IMR-90 (cell line): ENCODE measurements at regions not wholly inside any gene's neighbourhood (a gene's known extent, or its start where the extent isn't known, plus 50 kb on each side); places are given as distances from the start of the nearest gene placed in this dataset.

Experiments
- ATAC-seq: fragments of 200-7000 bp; cut with Tn5 transposase; 2 replicates; pipeline ENCODE4 v1.9.1; 2020; ENCODE audit warnings: low read depth, mild to moderate bottlenecking, moderate library complexity
- BruUV-seq: library from RNA; stranded (reverse); fragments of 400-500 nt; replicated peaks from 2 replicates; lab custom pipeline; 2021; lab: Mats Ljungman, UMichigan
- CTCF ChIA-PET: fragments of 300-600 bp; formaldehyde crosslinking; extraction: SDS; loops from one replicate; lab custom pipeline; 2021; ENCODE audit warnings: antibody characterized with exemption; lab: Yijun Ruan, JAX
- POLR2A ChIA-PET: fragments of 300-600 bp; sonication (Branson Sonifier 250); formaldehyde crosslinking; loops from one replicate; lab custom pipeline; 2022; ENCODE audit warnings: antibody characterized with exemption; ENCODE audit not compliant: unreplicated experiment; lab: Charles Lee
- DNase-seq: peaks from one replicate; pipeline ENCODE4 v3.0.0; 2013
- H2AFZ ChIP-seq: replicated peaks from 2 replicates; pipeline ENCODE3; 2013; ENCODE audit warnings: low read length, mild to moderate bottlenecking; ENCODE audit not compliant: poor library complexity
- H2AK5ac ChIP-seq: 2 replicates; pipeline ENCODE4 v1.6.1; 2013; ENCODE audit warnings: low read depth, low read length, inconsistent platforms
- H2AK9ac ChIP-seq: replicated peaks from 2 replicates; pipeline ENCODE3; 2013; ENCODE audit warnings: mild to moderate bottlenecking, low read depth, low read length, moderate library complexity; ENCODE audit not compliant: poor library complexity
- H2BK120ac ChIP-seq: 2 replicates; pipeline ENCODE4 v1.6.1; 2013; ENCODE audit warnings: low read depth, low read length, inconsistent platforms
- H2BK15ac ChIP-seq: 3 replicates; pipeline ENCODE4 v1.6.1; 2013; ENCODE audit warnings: low read depth, low read length, inconsistent platforms
- H2BK20ac ChIP-seq: 2 replicates; pipeline ENCODE4 v1.6.1; 2013; ENCODE audit warnings: low read depth, mild to moderate bottlenecking, inconsistent platforms, low read length, moderate library complexity
- H2BK5ac ChIP-seq: 2 replicates; pipeline ENCODE4 v1.6.1; 2013; ENCODE audit warnings: mild to moderate bottlenecking, low read depth, low read length, inconsistent platforms; ENCODE audit not compliant: poor library complexity, severe bottlenecking
- H3K14ac ChIP-seq: replicated peaks from 2 replicates; pipeline ENCODE4 v1.6.1; 2013; ENCODE audit warnings: low read depth, low read length, inconsistent platforms
- H3K18ac ChIP-seq: 2 replicates; pipeline ENCODE4 v1.6.1; 2013; ENCODE audit warnings: low read depth, low read length, control low read depth
- H3K23ac ChIP-seq: 2 replicates; pipeline ENCODE4 v1.6.1; 2013; ENCODE audit warnings: low read depth, low read length, inconsistent platforms
- H3K27ac ChIP-seq: 2 replicates; pipeline ENCODE4 v1.5.1; 2013; ENCODE audit warnings: mild to moderate bottlenecking, control low read depth, low read length; ENCODE audit not compliant: insufficient read depth
- H3K27me3 ChIP-seq: 2 replicates; pipeline ENCODE4 v1.6.1; 2013; ENCODE audit warnings: low read length; ENCODE audit not compliant: control insufficient read depth, insufficient read depth
- H3K36me3 ChIP-seq: 2 replicates; pipeline ENCODE4 v1.6.1; 2013; ENCODE audit warnings: low read length, mixed read lengths; ENCODE audit not compliant: control insufficient read depth, insufficient read depth
- H3K4ac ChIP-seq: 2 replicates; pipeline ENCODE4 v1.6.1; 2013; ENCODE audit warnings: low read depth, low read length, inconsistent platforms
- H3K4me1 ChIP-seq: 2 replicates; pipeline ENCODE4 v1.6.1; 2013; ENCODE audit warnings: low read length, mixed read lengths; ENCODE audit not compliant: control insufficient read depth, insufficient read depth
- H3K4me2 ChIP-seq: 2 replicates; pipeline ENCODE4 v1.6.1; 2013; ENCODE audit warnings: low read depth, mild to moderate bottlenecking, control low read depth, low read length, moderate library complexity
- H3K4me3 ChIP-seq: 2 replicates; pipeline ENCODE4 v1.5.1; 2013; ENCODE audit warnings: low read depth, mild to moderate bottlenecking, control low read depth, low read length, moderate library complexity; ENCODE audit not compliant: insufficient read depth
- H3K56ac ChIP-seq: 2 replicates; pipeline ENCODE4 v1.6.1; 2013; ENCODE audit warnings: low read length, inconsistent platforms; ENCODE audit not compliant: insufficient read depth; ENCODE audit errors: extremely low read depth
- H3K79me1 ChIP-seq, 2 experiments: 2 replicates each; pipeline ENCODE4 v1.6.1; 2013; ENCODE audit warnings: low read length in 2 of 2, inconsistent platforms in 1 of 2, low read depth in 1 of 2
- H3K9ac ChIP-seq: 2 replicates; pipeline ENCODE4 v1.6.1; 2013; ENCODE audit warnings: low read depth, low read length, control low read depth
- H3K9me1 ChIP-seq: 2 replicates; pipeline ENCODE4 v1.6.1; 2013; ENCODE audit warnings: low read length, inconsistent platforms; ENCODE audit not compliant: insufficient read depth
- H3K9me3 ChIP-seq: 2 replicates; pipeline ENCODE4 v1.6.1; 2013; ENCODE audit warnings: low read length; ENCODE audit not compliant: control insufficient read depth, insufficient read depth
- H4K20me1 ChIP-seq: 2 replicates; pipeline ENCODE4 v1.6.1; 2013; ENCODE audit warnings: low read length, inconsistent platforms; ENCODE audit not compliant: insufficient read depth
- H4K5ac ChIP-seq: 2 replicates; pipeline ENCODE4 v1.6.1; 2013; ENCODE audit warnings: mild to moderate bottlenecking, low read depth, low read length, control low read depth
- H4K8ac ChIP-seq, 2 experiments: 2 replicates each; pipeline ENCODE4 v1.6.1; 2013; ENCODE audit warnings: low read depth in 2 of 2, low read length in 2 of 2, control low read depth in 1 of 2, inconsistent platforms in 1 of 2
- H4K91ac ChIP-seq: 2 replicates; pipeline ENCODE4 v1.6.1; 2013; ENCODE audit warnings: low read depth, low read length, inconsistent platforms; ENCODE audit not compliant: insufficient read depth
- BHLHE40 ChIP-seq: fragments of 150-350 bp; IDR thresholded peaks from 2 replicates; pipeline ENCODE4 v1.6.1; 2016; ENCODE audit warnings: mild to moderate bottlenecking, low read depth, low read length
- CEBPB ChIP-seq: IDR thresholded peaks from 2 replicates; pipeline ENCODE4 v1.6.1; 2012; ENCODE audit warnings: low read depth, low read length, improper control_type of control experiment
- CHD1 ChIP-seq: IDR thresholded peaks from 2 replicates; pipeline ENCODE4 v1.6.1; 2012; ENCODE audit warnings: low read depth, low read length, improper control_type of control experiment
- CTCF ChIP-seq: conservative IDR thresholded peaks from 2 replicates; pipeline ENCODE4 v1.5.1; 2012; ENCODE audit warnings: mild to moderate bottlenecking, low read depth, low read length, improper control_type of control experiment
- FOS ChIP-seq: fragments of 150-350 bp; IDR thresholded peaks from 2 replicates; pipeline ENCODE4 v1.6.1; 2016; ENCODE audit warnings: low read depth, low read length
- MAFK ChIP-seq: IDR thresholded peaks from 2 replicates; pipeline ENCODE4 v1.6.1; 2012; ENCODE audit warnings: low read depth, low read length, improper control_type of control experiment
- MAZ ChIP-seq: IDR thresholded peaks from 2 replicates; pipeline ENCODE4 v1.6.1; 2012; ENCODE audit warnings: low read depth, mild to moderate bottlenecking, low read length, improper control_type of control experiment, moderate library complexity, borderline replicate concordance
- MXI1 ChIP-seq: IDR thresholded peaks from 2 replicates; pipeline ENCODE4 v1.6.1; 2012; ENCODE audit warnings: low read depth, mild to moderate bottlenecking, low read length, moderate library complexity, borderline replicate concordance
- NFE2L2 ChIP-seq: fragments of 150-350 bp; IDR thresholded peaks from 2 replicates; pipeline ENCODE4 v1.6.1; 2016; ENCODE audit warnings: low read depth, mild to moderate bottlenecking, low read length
- POLR2A ChIP-seq: IDR thresholded peaks from 2 replicates; pipeline ENCODE4 v1.6.1; 2012; ENCODE audit warnings: mild to moderate bottlenecking, low read depth, low read length
- RAD21 ChIP-seq: IDR thresholded peaks from 2 replicates; pipeline ENCODE4 v1.6.1; 2012; ENCODE audit warnings: low read length, improper control_type of control experiment
- RCOR1 ChIP-seq: IDR thresholded peaks from 2 replicates; pipeline ENCODE4 v1.6.1; 2012; ENCODE audit warnings: mild to moderate bottlenecking, low read length, improper control_type of control experiment; ENCODE audit not compliant: insufficient replicate concordance
- RFX5 ChIP-seq: IDR thresholded peaks from 2 replicates; pipeline ENCODE4 v1.8.0; 2012; ENCODE audit warnings: low read depth, mild to moderate bottlenecking, low read length, moderate library complexity
- SMC3 ChIP-seq: fragments of 150-350 bp; IDR thresholded peaks from 2 replicates; pipeline ENCODE4 v1.6.1; 2016; ENCODE audit warnings: low read depth, mild to moderate bottlenecking, antibody characterized with exemption, low read length, moderate library complexity
- WGBS, 2 experiments: methylation state at CpG; one replicate each; pipeline versions ENCODE4 v1.1.5 to v1.1.7; 2013; ENCODE audit warnings: missing lambda C conversion rate in 2 of 2; ENCODE audit not compliant: insufficient read length in 1 of 2; ENCODE audit errors: extremely low coverage in 2 of 2; 5-methylcytosine and 5-hydroxymethylcytosine counted together
- dilution Hi-C: fragments of 300-500 bp; cut with HindIII; formaldehyde crosslinking; loops from one replicate; pipeline ENCODE4 v1.14.3; 2018; ENCODE audit warnings: low sequenced_read_pairs; ENCODE audit not compliant: unreplicated experiment
- in situ Hi-C: fragments of 300-500 bp; cut with MboI; formaldehyde crosslinking; loops from 3 replicates; pipeline ENCODE4 v1.14.3; 2019; ENCODE audit warnings: low sequenced_read_pairs, inconsistent platforms, mixed read lengths
- intact Hi-C: fragments of 100-400 bp; cut with micrococcal nuclease; formaldehyde crosslinking; loops from 2 replicates; pipeline ENCODE4 v1.10.0; 2022
- TF ChIP-seq, protein P1 (sequence below): fragments of 150-350 bp; IDR thresholded peaks from 2 replicates; pipeline ENCODE4 v1.6.1; 2016; ENCODE audit warnings: low read depth, mild to moderate bottlenecking, low read length, moderate library complexity, borderline replicate concordance
- TF ChIP-seq, protein P2 (sequence below): fragments of 150-350 bp; IDR thresholded peaks from 2 replicates; pipeline ENCODE4 v1.6.1; 2017; ENCODE audit warnings: mild to moderate bottlenecking, antibody characterized with exemption, low read length, low read depth

DNA sequence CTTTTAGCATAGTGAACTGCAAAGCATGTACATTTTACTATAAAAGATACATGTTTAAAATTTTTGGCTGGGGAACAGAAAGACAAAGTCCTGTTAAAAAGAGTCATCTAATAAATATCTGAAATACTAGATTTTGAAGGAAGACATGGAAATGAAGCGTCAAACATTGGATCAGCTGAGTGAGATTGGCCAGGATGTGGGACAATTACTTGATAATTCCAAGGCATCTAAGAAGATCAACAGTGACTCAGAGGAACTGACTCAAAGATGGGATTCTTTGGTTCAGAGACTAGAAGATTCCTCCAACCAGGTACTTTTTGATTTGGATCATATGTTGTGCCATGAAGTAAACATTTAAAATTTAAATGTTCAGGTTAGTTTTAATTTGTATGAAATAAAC lies 162.3 kb downstream of the UTRN start:
- no peaks in the 10 kb centered on the region for H3K27me3 ChIP-seq
- H4K8ac ChIP-seq, result no peak overlapping the region
- no peak overlapping the region for H4K91ac ChIP-seq
- H3K9me3 ChIP-seq, result no peaks in the 10 kb centered on the region
- no peak overlapping the region for H3K23ac ChIP-seq
- H3K36me3 ChIP-seq, result peaks cover 8% of the 10 kb centered on the region; the same call in 1 of the 2 replicates
- no peak overlapping the region for H2AK5ac ChIP-seq
- H2BK20ac ChIP-seq, result no peak overlapping the region
- H3K79me1 ChIP-seq, result no peaks in the 10 kb centered on the region; a peak in 1 of 4 replicates
- H3K4me2 ChIP-seq, result no peak overlapping the region
- H3K14ac ChIP-seq, result no peak overlapping the region
- peak overlapping the region; percentile 38 for H2BK5ac ChIP-seq
- H2BK15ac ChIP-seq, result no peak overlapping the region
- no peak overlapping the region for H2BK120ac ChIP-seq
- H3K4me1 ChIP-seq, result no peaks in the 10 kb centered on the region
- ATAC-seq (no peak), DNase-seq (peak; percentile 64)
- WGBS, 2 experiments, result 40% methylated on average over 1 of the region's 1 CpG; no CpG with 5 or more reads in 1 of the 2 experiments
- no peaks in the 10 kb centered on the region for H4K20me1 ChIP-seq
- H3K56ac ChIP-seq, result no peak overlapping the region
- H2AK9ac ChIP-seq, result no peak overlapping the region
- CTCF ChIA-PET, result no interaction called here
- dilution Hi-C loops, result no loop called here
- H3K9ac ChIP-seq, result no peak overlapping the region
- H3K27ac ChIP-seq, result no peak overlapping the region
- H3K4me3 ChIP-seq, result no peak overlapping the region
- no peak overlapping the region for H3K18ac ChIP-seq
- H3K4ac ChIP-seq, result no peak overlapping the region
- intact Hi-C loops, result no loop called here
- H3K9me1 ChIP-seq, result peaks cover 2% of the 10 kb centered on the region; the same call in 1 of the 2 replicates
- no peak for TF ChIP-seq SMC3
- no peak for TF ChIP-seq MAZ
- TF ChIP-seq MAFK, result no peak
- no peak for TF ChIP-seq FOS
- no peak for TF ChIP-seq RAD21
- no peak for TF ChIP-seq RCOR1
- no peak for TF ChIP-seq BHLHE40
- TF ChIP-seq, protein P1, sequence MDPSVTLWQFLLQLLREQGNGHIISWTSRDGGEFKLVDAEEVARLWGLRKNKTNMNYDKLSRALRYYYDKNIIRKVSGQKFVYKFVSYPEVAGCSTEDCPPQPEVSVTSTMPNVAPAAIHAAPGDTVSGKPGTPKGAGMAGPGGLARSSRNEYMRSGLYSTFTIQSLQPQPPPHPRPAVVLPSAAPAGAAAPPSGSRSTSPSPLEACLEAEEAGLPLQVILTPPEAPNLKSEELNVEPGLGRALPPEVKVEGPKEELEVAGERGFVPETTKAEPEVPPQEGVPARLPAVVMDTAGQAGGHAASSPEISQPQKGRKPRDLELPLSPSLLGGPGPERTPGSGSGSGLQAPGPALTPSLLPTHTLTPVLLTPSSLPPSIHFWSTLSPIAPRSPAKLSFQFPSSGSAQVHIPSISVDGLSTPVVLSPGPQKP, result no peak
- no peak for TF ChIP-seq CHD1
- TF ChIP-seq, protein P2, sequence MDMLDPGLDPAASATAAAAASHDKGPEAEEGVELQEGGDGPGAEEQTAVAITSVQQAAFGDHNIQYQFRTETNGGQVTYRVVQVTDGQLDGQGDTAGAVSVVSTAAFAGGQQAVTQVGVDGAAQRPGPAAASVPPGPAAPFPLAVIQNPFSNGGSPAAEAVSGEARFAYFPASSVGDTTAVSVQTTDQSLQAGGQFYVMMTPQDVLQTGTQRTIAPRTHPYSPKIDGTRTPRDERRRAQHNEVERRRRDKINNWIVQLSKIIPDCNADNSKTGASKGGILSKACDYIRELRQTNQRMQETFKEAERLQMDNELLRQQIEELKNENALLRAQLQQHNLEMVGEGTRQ, result no peak
- no peak for TF ChIP-seq CEBPB
- no peak for TF ChIP-seq NFE2L2
- no peak for TF ChIP-seq CTCF
- no peak for TF ChIP-seq RFX5
- no peak for TF ChIP-seq POLR2A
- TF ChIP-seq MXI1, result no peak
- no peak overlapping the region for H4K5ac ChIP-seq
- POLR2A ChIA-PET, result no interaction called here
- no peak overlapping the region for H2AFZ ChIP-seq
- BruUV-seq, result no TSS peak
- in situ Hi-C loops, result no loop called here
